Type B pancreatic cell (in vitro differentiated cells): ENCODE measurements at regions not wholly inside any gene's neighbourhood (a gene's known extent, or its start where the extent isn't known, plus 50 kb on each side); places are given as distances from the start of the nearest gene placed in this dataset.

Experiments
- DNase-seq: peaks from one replicate; pipeline ENCODE4 v3.0.0; 2021; ENCODE audit warnings: mixed read lengths; ENCODE audit not compliant: unreplicated experiment; ENCODE audit errors: extremely low spot score
- H3K27ac Mint-ChIP-seq: 2 replicates; pipeline ENCODE4 v1.8.0; 2021; ENCODE audit warnings: mild to moderate bottlenecking, mixed read lengths
- H3K27me3 Mint-ChIP-seq: 2 replicates; pipeline ENCODE4 v1.8.0; 2021; ENCODE audit warnings: mixed read lengths
- H3K36me3 Mint-ChIP-seq: 2 replicates; pipeline ENCODE4 v1.8.0; 2021; ENCODE audit warnings: mixed read lengths
- H3K4me1 Mint-ChIP-seq: one replicate; pipeline ENCODE4 v1.8.0; 2021; ENCODE audit warnings: mixed read lengths; ENCODE audit not compliant: unreplicated experiment
- H3K4me3 Mint-ChIP-seq: 2 replicates; pipeline ENCODE4 v1.8.0; 2021; ENCODE audit warnings: mild to moderate bottlenecking, mixed read lengths
- H3K9me3 Mint-ChIP-seq: 2 replicates; pipeline ENCODE4 v1.8.0; 2021; ENCODE audit warnings: mixed read lengths
- CTCF ChIP-seq: fragments of 200-600 bp; sonication (generic); conservative IDR thresholded peaks from 2 replicates; pipeline ENCODE4 v1.5.0; 2021; ENCODE audit warnings: antibody characterized with exemption, mild to moderate bottlenecking

GRCh38 chr7:9242636-9243035 is 809.2 kb downstream of the NXPH1 start:
- TF ChIP-seq CTCF: no peak
- Mint-ChIP-seq H3K4me3 (no peak overlapping the region), H3K27ac (no peak overlapping the region), H3K4me1 (no peaks in the 10 kb centered on the region), H3K36me3 (no peaks in the 10 kb centered on the region), H3K9me3 (no peaks in the 10 kb centered on the region), H3K27me3 (no peaks in the 10 kb centered on the region)
- no peak for DNase-seq

- no peak for TF ChIP-seq CTCF
- Mint-ChIP-seq H3K4me3 (no peak overlapping the region), H3K4me1 (no peaks in the 10 kb centered on the region), H3K36me3 (no peaks in the 10 kb centered on the region), H3K27ac (no peak overlapping the region), H3K27me3 (no peaks in the 10 kb centered on the region), H3K9me3 (no peaks in the 10 kb centered on the region)
- DNase-seq: no peak
Observed at GRCh38 chr7:9250876-9251275, 817.5 kb downstream of the NXPH1 start.

- Mint-ChIP-seq H3K9me3 (peaks cover 9% of the 10 kb centered on the region), H3K36me3 (no peaks in the 10 kb centered on the region), H3K4me1 (no peaks in the 10 kb centered on the region), H3K27ac (no peak overlapping the region), H3K4me3 (no peak overlapping the region), H3K27me3 (no peaks in the 10 kb centered on the region)
- TF ChIP-seq CTCF: no peak
- no peak for DNase-seq
Observed at GRCh38 chr7:9264395-9264794, 831.0 kb downstream of the NXPH1 start.

GRCh38 chr7:9280088-9280487 is 846.7 kb downstream of the NXPH1 start:
- Mint-ChIP-seq H3K4me3 (no peak overlapping the region), H3K36me3 (no peaks in the 10 kb centered on the region), H3K4me1 (no peaks in the 10 kb centered on the region), H3K9me3 (no peaks in the 10 kb centered on the region), H3K27ac (no peak overlapping the region), H3K27me3 (no peaks in the 10 kb centered on the region)
- no peak for DNase-seq
- TF ChIP-seq CTCF: no peak

- Mint-ChIP-seq H3K9me3 (peaks cover under 1% of the 10 kb centered on the region), H3K4me3 (no peak overlapping the region), H3K36me3 (no peaks in the 10 kb centered on the region), H3K4me1 (no peaks in the 10 kb centered on the region), H3K27ac (no peak overlapping the region), H3K27me3 (no peaks in the 10 kb centered on the region)
- no peak for TF ChIP-seq CTCF
- no peak for DNase-seq
Observed at GRCh38 chr7:9283246-9283645, 849.8 kb downstream of the NXPH1 start.

GRCh38 chr7:9302436-9302835 is 869.0 kb downstream of the NXPH1 start:
- DNase-seq: no peak
- no peaks in the 10 kb centered on the region for H3K4me1 Mint-ChIP-seq
- no peak overlapping the region for H3K27ac Mint-ChIP-seq
- no peaks in the 10 kb centered on the region for H3K9me3 Mint-ChIP-seq
- no peak for TF ChIP-seq CTCF
- no peaks in the 10 kb centered on the region for H3K36me3 Mint-ChIP-seq
- no peaks in the 10 kb centered on the region for H3K27me3 Mint-ChIP-seq
- no peak overlapping the region for H3K4me3 Mint-ChIP-seq
